GM13977 (cell line): ENCODE measurements at regions not wholly inside any gene's neighbourhood (a gene's known extent, or its start where the extent isn't known, plus 50 kb on each side); places are given as distances from the start of the nearest gene placed in this dataset.

ENCODE experiments used
- DNase-seq: peaks from one replicate; pipeline ENCODE4 v3.0.0; 2012; ENCODE audit warnings: low spot score
- CTCF ChIP-seq: IDR thresholded peaks from 2 replicates; pipeline ENCODE4 v1.5.1; 2012; ENCODE audit warnings: mild to moderate bottlenecking, control low read depth; ENCODE audit not compliant: insufficient read depth; ENCODE audit errors: extremely low read depth, missing control alignments
- in situ Hi-C: fragments of 300-500 bp; cut with MboI; formaldehyde crosslinking; loops from one replicate; pipeline ENCODE4 v1.12.0; 2022; ENCODE audit warnings: low sequenced_read_pairs, low pct_unique_long_range_greater_than_20kb, mixed read lengths, inconsistent platforms; ENCODE audit not compliant: unreplicated experiment

- in situ Hi-C loops = no loop called here
- no peak for DNase-seq
- no peak for TF ChIP-seq CTCF
These were observed 410.6 kb upstream of the FIGN start for GRCh38 chr2:164146441-164146840.

GRCh38 chr2:164145093-164145987 is 409.5 kb upstream of the FIGN start:
- peak; percentile 8 for DNase-seq
- in situ Hi-C loops = no loop called here
- no peak for TF ChIP-seq CTCF

GRCh38 chr2:164143183-164143930 is 407.5 kb upstream of the FIGN start:
- in situ Hi-C loops = no loop called here

GRCh38 chr2:164142755-164143154 is 406.9 kb upstream of the FIGN start:
- TF ChIP-seq CTCF = no peak
- no peak for DNase-seq
- in situ Hi-C loops = no loop called here

More at GRCh38 chr2:164143183-164143930, 407.5 kb upstream of the FIGN start:
- no peak for DNase-seq
- TF ChIP-seq CTCF = no peak

GRCh38 chr2:164141271-164141670 is 405.5 kb upstream of the FIGN start:
- in situ Hi-C loops = no loop called here
- no peak for TF ChIP-seq CTCF
- no peak for DNase-seq

- no peak for TF ChIP-seq CTCF
- DNase-seq = no peak
- in situ Hi-C loops = no loop called here
These were observed 402.9 kb upstream of the FIGN start for GRCh38 chr2:164138750-164139149.
